Inflammatory macrophage treated with lipopolysaccharide for 1 hour (primary cell): ENCODE measurements at regions not wholly inside any gene's neighbourhood (a gene's known extent, or its start where the extent isn't known, plus 50 kb on each side); places are given as distances from the start of the nearest gene placed in this dataset.

Experiments
- DNase-seq, 2 donors: peaks; one replicate each; pipeline ENCODE4 v3.0.0-alpha.2; 2020 to 2022

DNA sequence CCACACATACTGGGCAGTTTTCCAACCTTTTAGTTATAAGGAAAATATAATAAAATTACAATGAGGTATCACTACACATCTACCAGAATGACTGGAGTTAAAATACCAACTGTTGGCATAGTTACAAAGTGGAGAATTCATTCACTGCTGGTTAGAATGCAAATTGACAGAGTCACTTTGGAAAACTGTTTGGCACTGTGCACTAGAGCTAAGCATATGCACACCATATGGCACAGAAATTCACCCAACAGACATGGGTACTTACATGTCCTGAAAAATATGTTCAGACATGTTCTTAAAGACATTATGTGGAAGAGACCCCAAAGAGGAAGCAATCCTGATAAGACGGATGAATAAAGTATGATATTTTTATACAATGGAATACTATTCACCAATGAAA is 686.1 kb upstream of the RAB6C start:
- DNase-seq: no peak

DNA sequence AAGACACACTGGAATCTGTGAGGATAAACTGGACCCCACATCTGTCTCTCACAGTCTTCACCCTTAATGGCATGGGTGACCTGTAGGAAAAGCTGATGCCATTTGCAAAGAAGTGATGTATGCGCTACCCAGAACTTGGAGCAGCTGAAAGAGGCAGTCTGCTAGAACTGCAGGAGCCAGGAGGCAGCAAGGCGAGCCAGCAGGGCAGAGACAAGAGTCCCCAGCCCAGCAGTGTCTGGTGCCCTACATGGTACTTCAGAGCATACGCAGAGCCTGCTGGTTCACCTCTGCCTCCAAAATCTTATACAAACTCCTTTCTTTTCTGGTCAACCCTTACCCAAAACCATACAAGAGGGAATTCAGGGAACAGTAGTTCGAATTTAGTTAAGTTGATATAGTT is 683.1 kb upstream of the RAB6C start:
- no peak for DNase-seq

GRCh38 chr2:129296806-129297205 is 682.7 kb upstream of the RAB6C start:
- peak; percentile 8 to 12 for DNase-seq

GRCh38 chr2:129297430-129297829 is 682.0 kb upstream of the RAB6C start:
- DNase-seq: no peak

- DNase-seq: no peak
Observed at GRCh38 chr2:129299338-129299737, 680.1 kb upstream of the RAB6C start.

DNA sequence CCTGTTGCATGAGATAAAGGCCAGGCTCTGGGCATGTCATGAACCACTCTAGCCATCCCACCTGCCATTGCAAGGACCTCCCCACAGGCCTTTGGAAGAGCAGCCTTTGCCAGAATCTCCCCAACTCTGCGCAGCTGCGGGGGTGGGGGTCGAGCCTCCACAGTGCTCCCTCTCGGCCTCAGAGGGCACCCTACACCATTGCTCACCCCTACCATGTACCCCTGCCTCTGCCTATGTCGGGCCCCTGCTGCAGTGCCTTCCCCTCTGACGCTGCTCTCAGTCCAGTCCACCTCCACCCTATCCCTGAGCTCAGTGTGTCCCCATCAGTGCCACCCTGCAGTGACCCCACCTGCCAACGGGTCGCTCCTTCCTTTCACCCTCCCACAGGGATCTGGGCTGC is 679.7 kb upstream of the RAB6C start:
- no peak for DNase-seq

- DNase-seq: no peak
Observed at GRCh38 chr2:129300456-129300855, 679.0 kb upstream of the RAB6C start.

GRCh38 chr2:129301431-129301913 is 678.0 kb upstream of the RAB6C start:
- no peak for DNase-seq

- DNase-seq: no peak
Observed at GRCh38 chr2:129302106-129302505, 677.4 kb upstream of the RAB6C start.

GRCh38 chr2:129302561-129303183 is 676.8 kb upstream of the RAB6C start:
- DNase-seq: no peak

GRCh38 chr2:129314120-129314519 is 665.3 kb upstream of the RAB6C start:
- DNase-seq: no peak

DNA sequence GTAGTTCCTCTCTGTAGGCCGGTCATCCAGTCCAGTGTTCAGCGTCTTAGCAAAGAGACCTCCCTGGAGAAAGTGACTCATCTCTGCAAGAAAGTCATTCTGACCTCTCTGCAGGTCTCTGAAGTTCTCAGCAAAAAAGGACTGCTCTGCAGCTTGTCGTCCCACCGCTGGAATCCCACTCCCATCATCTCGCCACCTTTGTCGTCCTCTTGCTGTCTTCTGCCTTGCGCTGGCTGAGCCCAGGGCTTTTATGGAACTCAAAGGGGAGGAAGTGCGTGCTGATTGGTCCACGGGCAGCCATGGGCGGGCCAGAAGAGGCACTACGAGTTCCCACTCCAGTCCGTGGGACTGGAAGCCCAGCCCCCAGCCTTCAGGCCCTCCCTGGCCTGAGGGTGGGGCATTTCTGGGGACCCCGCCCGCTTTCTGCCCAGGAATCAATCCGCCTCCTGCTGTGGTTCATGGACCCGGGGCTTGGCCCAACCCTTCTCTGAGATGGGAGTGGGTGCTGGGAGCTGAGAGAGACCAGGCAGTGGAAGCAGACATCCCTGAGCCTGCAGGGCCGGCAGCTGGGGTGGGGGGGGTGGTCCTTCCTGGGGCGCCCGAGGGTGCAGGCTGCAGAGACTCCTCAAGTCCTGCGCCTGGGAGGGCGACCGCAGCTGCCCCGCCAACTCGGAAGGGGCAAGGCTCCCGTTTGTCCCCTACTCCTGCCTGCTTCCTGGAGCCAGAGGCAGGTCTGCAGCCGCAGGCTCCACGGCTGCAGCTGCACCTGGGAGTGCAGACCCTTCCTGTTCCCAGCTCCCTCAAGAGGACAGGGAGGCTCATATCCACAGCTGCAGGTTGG is 660.7 kb upstream of the RAB6C start:
- no peak for DNase-seq

- no peak for DNase-seq
Observed at GRCh38 chr2:129319422-129319717, 660.1 kb upstream of the RAB6C start.

DNA sequence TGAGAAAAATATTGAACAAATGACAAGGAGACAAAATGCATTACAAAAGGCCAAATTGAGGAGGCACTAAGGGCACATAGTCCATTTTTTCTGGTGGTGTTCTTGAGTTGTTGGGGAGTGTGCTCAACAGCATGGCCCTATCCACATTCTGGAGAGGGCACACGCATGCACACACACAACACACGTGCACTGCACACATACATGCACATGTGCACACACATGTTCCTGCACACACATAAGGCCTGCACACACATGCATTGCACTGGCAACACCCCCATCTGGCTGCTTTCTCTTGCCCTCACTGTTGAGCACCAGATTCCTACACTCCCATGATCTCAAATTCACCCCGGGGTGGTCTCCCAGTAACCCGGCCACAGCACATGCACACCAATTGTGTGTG is 659.2 kb upstream of the RAB6C start:
- DNase-seq: no peak

DNA sequence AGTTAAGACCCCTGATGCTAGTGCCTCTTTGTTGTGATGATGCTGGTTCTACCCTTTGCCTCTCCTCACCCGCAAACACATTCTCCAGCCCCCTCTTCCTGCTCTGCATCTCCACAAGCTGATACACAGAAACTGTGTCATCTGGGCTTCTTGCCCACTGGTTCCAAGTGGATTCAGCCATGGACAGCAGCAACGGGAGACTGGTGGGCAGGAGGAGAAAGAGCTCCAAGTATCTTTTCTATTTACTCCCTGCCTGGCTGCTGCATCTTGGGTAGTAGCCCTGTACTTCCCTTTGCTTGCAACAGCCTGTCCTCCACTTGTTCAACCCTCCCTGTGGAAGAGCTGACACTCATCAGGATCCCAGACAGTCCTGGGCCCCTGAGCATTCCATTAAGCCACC is 655.1 kb upstream of the RAB6C start:
- no peak for DNase-seq

DNA sequence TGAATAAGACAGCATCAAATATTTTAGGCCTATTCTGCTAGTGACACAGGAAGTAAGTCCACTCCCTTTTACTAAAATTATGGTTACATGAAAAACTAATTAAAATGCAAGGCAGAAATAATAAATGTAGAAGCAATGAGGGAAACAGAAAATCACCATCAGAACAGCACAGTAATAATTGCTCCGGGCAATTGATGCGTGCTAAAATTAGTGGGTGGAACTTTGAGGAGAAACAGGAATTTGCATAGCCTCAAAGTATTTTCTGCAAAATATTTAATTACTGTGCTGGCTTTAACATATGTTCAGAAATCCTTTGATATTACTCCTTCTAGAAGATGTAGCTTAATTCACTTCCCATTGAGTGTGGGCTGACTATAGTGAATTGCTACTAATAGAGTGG is 654.3 kb upstream of the RAB6C start:
- no peak for DNase-seq

GRCh38 chr2:129329574-129329973 is 649.9 kb upstream of the RAB6C start:
- no peak for DNase-seq

DNA sequence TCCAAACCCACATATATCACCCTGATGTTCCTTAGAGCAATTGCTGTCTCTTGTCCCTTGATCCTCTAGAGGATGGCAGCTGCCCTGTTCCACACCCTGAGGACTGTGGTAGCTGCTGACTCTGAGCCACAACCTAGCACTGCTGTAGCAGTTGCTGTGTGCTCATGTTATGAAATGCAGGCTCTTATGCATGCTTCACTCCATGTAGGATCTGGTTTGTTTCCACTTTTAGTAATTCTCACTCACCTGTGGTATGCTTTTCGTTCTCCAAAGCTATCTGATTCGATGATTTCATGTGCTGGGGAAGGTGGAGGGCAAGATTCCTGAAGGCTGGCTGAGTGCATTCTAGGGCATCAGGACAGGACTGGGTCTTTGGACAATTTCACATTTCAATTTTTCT is 649.0 kb upstream of the RAB6C start:
- no peak for DNase-seq

DNA sequence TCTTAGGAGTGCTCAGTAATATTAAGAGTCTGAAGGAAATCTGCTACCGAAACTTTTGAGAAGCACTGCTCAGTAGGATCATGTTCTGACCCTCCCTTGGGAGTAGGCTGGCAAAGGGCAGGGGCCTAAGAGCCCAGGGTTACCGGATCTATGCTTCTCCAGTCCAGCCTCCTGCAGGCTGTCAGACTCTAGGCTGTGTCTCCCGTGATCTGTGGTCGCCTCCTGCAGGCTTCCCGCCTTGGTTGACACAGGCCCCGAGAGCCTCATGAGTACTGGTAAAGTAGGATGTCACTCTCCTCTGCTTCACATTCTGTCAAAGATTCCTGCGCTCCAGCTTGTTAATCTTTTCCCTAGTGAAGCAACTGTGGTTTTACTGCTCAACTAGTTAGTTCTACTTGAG is 647.8 kb upstream of the RAB6C start:
- DNase-seq: no peak

- DNase-seq: no peak
Observed at GRCh38 chr2:129334128-129334527, 645.3 kb upstream of the RAB6C start.

DNA sequence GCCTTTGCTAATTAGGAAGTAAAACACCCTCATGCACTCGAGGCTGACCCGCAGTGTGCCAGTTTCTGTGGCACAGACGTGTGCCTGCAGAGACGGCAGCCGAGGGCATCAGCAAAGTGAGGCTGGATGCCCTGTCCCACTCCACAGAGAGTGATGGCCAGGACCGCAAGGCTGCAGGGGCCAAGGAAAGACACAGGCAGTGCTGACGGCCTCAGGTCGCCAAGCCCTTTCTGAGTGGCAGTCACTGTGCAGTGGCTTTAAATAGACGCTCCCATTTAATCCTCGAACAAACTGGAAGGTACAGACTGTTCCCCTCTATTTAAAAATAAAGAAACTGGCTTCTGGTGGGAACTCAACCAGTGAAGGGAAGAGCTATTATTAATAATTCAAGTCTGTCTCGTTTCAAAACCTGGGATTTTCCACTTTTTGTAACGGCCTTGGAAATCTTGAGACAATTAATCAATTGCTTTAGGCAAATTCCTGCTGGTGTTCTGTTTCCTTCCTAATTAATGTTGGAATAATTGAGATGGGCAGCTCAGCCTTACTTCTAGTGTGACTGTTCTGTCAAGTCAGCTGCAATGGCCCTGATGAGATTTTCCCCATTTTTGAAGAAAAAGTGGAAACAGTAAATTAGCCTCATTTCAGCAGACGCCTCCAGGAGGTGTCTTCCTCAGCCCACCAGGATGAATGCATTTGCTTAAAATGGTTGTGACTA is 644.6 kb upstream of the RAB6C start:
- DNase-seq: no peak

GRCh38 chr2:129336276-129336675 is 643.2 kb upstream of the RAB6C start:
- no peak for DNase-seq

DNA sequence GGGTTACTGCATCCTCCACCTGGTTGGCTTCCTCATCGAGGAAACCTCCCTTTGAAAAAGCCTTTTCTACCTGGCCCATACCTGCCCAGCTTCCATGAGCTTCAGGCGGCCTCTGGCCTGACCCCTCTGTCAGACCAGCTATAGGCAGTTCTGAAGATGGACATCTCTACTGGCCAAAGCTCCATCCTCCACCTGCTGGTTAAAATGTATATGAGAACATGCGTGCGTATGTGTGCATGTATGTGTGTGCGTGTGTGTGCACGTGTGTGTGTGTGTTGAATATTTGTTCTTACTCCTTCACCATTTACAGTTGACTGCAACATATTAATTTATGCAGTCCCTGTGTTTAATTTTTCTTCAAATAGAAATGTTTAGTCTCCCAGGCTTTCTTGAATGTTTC is 642.4 kb upstream of the RAB6C start:
- DNase-seq: no peak

DNA sequence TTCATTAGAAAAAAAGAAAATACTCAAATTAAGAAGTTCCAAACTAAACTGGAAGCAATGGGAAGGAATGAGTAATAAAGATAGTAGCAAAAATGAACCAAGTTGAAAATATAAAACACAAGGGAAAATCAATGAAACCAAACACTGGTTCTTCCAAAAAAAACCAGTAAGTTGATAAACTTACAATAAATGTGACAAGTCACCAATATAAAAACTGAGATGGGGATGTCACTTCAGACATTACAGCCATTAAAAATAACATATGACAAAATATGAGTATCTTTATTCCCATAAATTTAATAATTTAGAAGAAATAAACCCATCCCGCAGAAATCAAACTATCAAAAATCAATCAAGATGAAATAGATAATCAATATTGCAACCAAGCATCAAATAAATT is 633.9 kb upstream of the RAB6C start:
- no peak for DNase-seq
